GM12891 (cell line): ENCODE measurements at regions not wholly inside any gene's neighbourhood (a gene's known extent, or its start where the extent isn't known, plus 50 kb on each side); places are given as distances from the start of the nearest gene placed in this dataset.

Experiments used
- POLR2A ChIP-seq: IDR thresholded peaks from 2 replicates; pipeline ENCODE4 v1.6.1; 2011; ENCODE audit warnings: low read depth, low read length, control low read depth
- POLR2AphosphoS5 ChIP-seq: IDR thresholded peaks from 2 replicates; pipeline ENCODE4 v1.6.1; 2011; ENCODE audit warnings: low read depth, low read length, control low read depth

DNA sequence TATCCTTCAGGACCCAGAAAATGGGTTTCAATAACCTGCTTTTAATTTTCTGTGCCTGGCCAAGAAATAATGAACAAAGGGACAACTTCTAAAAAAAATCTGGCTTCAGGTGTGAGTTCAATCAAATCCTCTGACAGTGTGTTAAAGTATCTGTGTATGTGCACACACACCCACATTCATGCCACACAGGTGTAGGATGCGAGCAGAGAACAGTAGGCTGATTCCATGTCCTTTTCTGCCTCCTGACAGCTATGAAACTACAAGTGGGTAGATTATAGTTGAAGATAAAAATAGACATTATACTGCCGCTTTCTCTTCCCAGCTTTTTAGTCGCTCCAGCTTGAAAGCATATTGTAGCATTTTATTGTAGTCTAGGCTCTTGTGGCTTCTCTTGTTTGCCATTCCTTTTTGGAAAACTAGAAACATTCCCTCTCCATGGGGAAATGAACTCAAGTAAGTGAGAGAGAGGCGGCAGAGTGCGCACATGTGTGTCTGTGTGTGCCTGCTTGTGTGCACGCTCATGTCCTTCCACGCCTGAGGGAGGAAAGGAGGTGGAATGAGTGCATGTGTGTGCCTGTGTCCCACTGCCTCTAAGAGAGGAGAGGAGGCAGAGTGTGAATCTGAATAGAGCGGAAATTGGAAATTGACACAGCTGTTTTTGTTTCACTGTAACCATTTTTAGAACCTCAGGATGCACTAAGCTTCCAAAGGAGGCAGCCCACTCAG is 273.0 kb downstream of the ELAVL2 start:
- no peak for TF ChIP-seq POLR2AphosphoS5
- TF ChIP-seq POLR2A, result no peak
